DMS 273 (cell line): ENCODE measurements at regions not wholly inside any gene's neighbourhood (a gene's known extent, or its start where the extent isn't known, plus 50 kb on each side); places are given as distances from the start of the nearest gene placed in this dataset.

Source experiments
- DNase-seq: peaks from one replicate; lab custom pipeline; 2025; ENCODE audit not compliant: unreplicated experiment; lab: John Stamatoyannopoulos, UW

DNA sequence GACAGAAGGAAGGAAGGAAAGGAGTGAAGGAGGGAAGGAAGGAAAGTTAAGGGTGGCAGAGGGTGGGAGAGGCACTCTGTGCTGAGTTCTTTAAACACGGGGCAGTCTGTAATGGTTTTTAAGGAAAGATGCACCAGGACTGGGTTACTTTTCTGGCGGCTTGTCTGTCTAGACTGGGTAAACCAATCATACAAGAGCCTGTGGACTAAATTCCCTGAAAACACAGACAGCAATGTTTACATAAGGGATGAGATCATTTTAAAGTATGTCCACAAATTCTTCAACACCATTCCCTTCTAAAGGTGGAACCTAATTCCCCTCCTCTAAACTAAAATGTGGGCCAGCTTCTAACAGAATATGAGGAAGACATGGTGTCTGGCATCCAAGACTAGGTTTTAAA, 235.5 kb upstream of the IGF1R start:
- no peak for DNase-seq

DNA sequence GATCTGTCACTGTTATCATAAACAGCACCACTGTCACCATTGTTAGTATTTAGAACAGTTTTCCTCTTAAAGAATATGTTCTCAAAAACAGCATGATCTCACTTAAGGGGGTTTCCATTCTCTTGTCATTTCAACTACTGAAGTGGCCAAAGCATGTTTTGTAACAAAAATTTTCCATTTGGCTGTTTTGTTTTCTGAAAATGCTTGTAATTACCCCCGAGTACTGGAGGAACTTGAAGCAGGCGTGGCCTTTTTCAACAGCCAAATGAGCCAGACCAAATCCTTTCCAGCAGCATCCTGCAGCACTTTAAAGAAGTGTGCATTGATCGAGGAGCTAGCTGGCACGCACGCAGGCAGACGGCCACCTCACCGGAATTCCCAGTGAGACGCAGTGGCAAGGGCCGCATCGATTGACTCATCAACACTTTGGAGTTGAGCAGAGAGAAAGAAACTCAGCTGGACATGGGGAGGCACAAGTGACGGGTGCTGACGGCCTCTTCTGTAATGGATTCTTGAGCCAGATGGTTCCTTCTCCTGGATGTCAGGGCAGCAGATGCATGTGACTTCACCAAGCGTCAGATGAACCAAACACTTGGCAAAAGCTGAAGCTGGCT, 234.3 kb upstream of the IGF1R start:
- no peak for DNase-seq

DNA sequence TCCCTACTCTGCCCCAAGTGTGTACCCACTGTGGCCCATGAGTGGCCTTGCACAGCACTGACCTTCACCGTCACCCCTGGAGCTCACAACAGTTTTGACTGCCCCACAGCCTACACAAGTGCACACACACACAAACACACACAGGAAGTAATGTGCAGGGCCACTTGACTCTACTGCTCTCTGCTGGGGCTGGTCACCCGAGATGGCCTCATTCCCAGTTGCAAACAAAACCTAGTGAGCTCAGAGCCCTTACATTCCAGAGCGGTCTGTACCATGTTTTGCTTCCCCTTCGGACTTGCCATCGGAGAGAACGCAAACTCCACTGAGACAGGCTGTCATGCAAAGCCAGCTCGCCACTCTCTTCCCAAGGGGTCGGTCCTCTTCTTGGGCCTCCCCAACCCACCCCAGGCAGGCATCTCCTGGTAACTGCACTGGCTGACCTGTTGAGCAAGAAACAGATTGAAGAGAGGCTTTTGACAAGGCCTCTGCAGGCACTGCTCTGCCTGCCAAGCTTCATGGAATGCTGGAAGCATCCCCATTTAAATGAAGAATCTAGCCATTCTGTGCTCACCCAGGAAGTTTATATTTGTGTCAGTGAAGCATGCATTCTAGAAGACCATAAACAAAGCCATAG, 232.0 kb upstream of the IGF1R start:
- DNase-seq = no peak

DNA sequence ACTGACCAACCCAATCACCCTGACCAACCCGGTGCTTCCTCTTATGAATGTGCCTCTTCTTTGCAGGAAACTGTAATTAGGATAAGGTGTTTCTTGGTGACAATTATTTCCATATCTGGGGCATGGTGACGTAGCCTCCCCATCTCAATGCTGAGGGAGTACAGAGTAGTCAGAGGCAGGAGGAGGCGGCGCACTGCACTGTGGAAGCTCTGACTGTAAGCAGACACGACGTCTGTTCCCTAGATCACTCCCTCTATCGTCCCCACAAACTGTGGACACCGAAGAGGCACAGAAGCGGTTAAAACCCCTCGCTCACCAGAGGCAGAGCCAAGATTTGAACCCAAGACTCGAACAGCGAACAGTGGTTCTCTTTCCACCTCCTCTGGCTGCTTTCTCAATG, 231.0 kb upstream of the IGF1R start:
- no peak for DNase-seq

DNA sequence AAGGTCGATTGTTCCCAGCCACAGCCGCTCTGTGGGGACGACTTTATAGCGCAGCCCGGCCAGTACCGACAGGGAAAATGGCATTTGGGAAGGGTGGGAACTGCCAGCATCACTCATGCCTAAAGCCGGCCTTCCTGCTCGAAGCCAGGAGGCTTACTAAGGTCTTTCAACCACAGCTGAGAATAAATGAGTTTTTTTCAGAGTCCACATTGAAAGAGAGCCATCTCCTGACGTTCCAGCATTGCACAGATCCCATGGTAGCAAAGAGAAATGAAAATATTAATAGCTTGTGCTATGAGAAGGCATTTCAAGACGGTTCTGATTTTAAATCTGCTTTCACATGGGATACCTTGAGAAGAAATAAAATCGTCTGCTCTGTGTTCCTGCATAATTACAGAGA, 230.2 kb upstream of the IGF1R start:
- no peak for DNase-seq

DNA sequence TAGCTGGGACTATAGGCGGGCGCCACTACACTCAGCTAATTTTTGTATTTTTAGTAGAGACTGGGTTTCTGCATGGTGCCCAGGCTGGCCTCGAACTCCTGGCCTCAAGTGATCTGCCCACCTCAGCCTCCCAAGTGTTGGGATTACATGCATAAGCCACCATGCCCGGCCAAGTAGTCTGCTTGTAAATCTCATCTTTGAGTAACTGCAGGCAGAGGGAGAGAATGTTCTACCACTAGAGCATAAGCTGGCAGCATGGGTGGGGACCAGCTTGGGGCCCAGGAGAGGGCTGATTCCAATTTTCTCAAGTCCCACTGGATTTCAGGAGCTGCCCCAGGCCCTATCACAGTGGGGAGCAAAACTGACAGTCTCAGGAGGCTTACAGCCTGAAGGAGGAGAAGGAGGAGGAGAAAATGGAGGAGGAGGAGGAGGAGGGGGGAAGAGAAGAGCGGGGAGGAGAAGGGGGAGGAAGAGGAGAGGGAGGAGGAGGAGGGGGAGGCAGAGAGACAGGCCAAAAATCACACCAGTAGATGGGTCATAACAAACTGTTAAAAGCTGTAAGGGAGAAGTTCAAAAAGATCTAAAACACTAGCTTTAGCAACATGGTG, 229.1 kb upstream of the IGF1R start:
- DNase-seq = no peak

DNA sequence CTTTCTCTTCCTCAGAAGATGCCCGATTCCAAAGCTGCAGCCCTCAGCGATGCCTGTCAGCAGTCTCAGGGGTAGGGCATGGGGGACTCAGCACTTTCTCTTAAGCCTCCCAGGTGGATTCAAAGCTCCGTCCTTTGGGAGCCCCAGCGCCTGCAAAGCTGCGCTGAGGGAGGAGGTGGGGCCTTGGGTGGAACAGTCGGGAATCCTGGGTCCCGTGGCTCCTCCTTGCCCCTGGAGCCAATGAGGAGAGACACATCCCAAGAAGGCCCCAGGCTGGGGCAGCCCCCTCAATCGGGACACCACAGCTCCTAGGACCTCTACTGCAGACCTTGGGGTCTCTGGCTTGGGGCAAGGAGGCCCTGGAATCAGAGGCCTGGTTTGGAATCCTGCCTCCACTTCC, 227.5 kb upstream of the IGF1R start:
- DNase-seq = no peak

DNA sequence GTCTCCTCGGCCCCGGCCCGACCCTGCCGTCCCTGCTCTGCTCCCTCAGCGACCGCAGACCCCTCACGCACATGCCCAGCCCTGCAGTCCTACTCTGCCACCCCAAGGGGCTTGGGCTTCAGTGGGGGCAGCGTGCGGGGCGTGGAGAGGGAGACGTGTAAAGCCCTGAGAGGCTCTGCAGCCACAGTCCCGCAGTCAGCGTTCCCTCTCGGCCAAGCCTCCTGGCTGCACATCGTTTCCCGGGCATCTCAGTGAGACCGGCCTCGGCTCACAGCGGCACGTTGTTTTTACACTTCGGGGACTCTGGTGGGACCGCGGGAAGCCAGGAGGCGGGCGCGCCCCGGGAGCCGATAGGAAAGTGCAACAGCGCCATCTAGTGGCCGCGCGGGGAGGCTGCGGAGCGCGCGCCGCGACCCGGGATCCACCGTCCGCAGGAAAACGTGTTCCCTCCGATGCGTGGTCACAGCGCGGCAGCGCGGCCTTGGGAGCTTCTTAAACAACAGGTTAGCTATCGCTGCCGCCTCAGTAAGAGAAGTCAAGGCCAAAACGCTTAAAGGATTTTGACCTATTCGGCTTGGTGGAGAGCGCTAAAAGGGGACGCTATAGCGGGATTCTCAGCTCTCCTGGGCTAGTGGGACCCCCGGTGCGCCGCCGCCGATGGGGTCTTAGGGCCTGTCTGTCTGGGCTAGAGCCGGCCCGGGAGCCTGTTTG, 226.8 kb upstream of the IGF1R start:
- peak; percentile 62 for DNase-seq

DNA sequence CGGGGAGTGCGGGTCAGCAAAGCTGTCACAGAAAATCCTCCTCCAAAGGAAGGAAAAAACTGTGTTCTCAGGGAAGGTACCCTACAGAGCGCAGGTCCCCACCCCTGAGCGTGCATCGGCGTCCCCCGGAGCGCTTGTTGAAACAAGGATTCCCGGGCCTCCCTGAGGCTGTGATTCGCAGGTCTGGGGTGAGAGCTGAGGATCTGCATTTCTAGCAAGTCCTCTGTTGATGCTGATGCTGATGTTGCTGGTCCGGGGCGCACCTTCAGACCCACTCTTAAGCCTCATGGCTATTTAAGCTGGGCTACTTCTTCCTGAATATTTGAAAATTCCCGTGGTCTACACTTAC, 226.2 kb upstream of the IGF1R start:
- no peak for DNase-seq

DNA sequence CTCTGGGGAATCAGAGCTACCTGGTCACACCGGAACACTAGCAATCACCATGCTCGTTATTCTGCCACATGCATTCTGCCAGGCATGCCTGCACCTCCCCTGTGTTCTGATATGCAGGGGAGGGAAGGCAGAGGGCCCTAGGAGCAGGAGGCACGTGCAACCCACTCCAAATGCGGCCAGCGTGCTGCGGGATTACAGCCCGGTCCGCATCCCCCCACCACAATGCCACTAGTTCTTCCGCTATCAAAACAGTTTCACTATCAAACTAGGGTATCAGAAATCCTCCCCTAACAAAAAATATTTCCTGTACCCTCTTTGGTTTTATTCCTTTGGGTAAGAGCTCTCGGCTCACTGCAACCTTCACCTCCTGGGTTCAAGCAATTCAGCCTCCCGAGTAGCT, 223.2 kb upstream of the IGF1R start:
- DNase-seq = no peak

DNA sequence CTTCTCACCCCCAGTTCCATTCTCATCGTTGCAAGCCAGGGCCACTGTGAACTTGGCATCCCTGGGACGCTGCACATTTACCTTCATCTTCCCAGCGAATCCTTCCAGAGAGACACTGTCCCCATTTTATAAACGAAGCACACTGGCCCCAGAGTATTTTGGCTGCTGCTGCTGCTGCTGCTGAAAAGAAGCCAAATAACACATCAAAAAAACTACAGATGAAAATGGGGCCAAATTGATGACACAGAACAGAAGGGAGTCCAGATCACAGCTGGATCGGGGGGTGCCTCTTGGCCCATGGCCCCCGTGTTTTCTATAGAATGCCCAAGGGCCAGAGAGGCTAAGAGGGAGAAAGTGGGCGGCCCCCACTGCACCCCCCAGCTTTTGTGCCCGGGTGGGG, 221.0 kb upstream of the IGF1R start:
- DNase-seq = no peak

DNA sequence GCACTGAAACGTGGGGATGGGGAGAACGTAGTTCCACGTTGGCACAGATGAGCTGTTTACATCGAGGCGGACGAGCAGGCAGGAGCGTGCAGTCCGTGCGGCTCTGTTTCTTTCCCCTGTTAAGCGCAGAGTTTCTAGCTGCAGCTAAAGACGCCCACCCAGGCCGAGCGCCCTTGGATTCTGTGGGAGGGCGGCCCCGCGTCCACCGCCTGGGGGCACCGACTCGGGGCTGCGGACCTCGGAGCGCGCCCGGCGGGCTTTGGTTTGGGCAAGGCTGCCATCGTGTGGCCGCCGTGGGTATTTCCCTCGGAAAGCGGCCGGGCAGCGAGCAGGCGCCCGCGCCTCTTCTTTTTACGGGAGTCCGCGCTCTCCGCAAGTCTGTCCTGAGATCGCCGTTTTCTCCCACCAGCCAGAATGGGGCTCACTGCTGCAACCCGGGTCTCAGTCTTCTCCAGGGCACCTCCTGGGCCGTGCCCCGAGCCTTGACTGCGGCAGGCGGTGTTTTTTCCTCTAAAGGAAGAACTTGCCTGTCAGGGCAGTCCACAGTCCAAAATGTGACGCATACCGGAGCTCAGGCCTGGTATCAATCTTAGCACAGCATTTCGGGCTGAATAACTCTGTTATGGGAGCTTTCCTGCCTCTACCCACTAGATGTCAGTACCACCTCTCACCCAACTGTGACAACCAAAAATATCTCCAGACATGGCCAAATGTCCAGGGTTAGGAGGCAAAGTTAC, 219.9 kb upstream of the IGF1R start:
- peak; percentile 60 for DNase-seq

DNA sequence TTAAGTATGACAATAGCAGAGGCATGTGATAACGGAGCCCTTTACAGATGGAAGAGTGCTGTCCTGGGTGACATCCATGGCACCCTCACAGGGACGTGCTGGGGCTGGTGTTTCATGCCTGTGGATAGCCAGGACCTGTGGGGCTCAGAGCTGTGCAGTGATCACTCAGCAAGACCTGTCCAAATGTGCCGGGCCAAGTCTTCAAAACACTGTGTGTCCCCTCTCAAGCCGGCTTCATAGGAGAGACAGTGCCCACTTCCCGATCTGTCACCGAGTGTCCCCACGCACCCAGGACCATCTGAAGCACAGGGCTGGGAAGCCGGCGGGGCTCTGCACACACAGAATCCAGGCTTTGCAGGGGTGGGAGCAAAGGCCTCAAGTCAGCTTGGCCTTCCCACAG, 217.2 kb upstream of the IGF1R start:
- no peak for DNase-seq

DNA sequence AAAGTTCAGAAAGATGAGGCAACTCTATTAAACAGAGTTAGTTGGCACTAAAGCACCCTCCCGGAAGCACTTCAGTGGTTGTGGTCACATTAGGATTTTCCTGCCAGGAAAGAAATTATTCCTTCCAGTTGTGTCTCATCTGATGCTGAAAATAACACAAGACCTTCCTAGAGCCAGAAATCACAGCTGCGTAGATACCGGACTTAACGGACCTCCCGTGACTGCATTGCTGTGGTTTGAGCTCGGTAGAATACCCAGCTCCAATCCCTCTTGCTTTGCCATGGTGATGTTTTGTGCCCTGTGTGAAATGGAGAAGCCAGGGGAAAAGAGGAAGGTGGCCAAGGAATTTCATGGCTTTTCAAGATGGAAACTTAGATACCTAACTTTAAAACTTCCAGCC, 215.0 kb upstream of the IGF1R start:
- DNase-seq = no peak

DNA sequence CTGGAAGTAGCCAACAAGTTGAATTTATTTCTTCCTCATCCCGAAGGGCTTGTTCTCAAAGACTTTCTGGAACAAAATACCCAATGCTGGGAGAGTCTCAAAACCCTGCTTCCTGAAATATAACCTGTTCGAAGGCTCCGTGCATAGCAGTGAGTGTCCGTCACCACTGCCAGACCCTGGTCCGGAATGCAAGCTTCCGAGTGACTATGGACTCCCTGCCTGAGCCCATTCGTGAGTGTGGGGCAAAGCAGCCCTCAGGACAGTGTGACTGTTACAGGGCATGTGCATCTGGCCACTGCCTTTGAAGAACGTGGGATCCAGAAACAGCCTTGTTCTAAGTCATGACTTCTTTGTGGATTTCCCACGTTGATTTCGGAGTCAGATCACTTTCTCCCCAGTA, 214.5 kb upstream of the IGF1R start:
- DNase-seq = no peak

DNA sequence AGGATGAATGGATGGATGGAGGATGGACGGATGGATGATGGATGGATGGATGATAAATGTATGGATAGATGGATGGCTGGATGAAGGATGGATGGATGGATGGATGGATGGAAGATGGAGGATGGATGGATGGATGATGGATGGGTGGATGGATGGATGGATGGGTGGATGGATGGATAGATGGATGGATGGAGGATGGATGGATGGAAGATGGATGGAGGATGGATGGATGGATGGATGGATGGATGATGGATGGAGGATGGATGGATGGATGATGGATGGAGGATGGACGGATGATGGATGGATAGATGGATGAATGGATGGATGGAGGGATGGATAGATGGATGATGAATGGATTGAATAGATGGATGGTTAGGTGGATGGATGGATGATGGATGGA, 210.6 kb upstream of the IGF1R start:
- no peak for DNase-seq

DNA sequence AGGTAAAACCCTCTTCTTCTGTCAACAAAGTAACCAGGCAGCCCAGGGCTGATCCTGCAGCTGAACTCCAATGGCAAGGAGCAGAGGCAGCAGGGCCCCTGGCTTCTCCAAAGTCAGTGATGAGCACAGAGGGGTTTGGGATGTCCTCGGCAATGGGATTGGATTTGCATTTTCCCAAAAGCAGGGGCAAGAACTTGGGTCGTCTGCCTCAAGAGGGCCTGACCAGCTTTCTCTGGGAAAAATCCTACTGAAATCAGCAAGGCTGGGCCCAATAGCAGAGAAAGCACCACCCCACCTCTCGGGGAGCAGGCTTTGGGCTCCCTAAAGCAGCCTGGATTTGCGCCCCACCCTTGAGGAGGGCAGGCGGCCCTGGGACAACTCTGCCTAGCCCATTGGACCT, 210.0 kb upstream of the IGF1R start:
- DNase-seq = no peak

DNA sequence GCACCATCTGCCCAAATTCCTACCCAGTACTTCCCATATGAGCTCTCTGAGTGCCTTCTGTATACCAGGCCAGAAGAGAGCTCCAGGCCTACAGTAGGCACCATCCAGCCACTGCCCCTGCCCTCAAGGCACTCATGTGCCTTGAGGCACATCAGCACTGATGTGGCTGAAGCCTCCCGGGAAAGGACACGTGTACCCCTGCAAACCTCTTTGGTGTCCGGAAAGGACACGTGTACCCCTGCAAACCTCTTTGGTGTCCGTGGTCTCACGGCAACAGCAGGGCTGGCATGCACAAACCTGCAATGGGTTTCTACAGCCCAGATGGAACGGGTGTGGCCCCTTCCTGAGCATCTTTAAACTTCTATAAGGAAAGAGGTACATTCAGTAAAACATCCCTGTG, 209.4 kb upstream of the IGF1R start:
- DNase-seq = no peak

DNA sequence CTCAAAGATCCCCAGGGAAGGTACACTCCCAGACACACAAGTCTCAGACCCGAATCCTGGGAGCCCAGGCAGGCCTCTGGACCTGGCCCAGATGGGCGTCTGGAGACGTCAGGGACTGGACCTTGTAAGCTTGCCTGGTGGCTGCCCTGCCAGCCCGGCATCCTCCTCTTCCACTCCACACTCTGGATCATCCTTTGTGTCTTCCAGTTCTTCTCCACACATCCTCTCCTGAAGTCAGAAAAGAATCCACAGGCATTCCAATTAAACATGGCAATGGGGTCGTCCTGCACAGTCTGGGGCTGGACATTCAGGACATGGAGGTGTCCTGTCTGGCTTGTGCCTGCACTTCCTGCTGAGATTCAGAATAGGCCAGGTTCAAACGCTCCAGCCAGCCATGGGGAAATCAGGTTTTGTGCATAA, 208.8 kb upstream of the IGF1R start:
- DNase-seq = no peak

DNA sequence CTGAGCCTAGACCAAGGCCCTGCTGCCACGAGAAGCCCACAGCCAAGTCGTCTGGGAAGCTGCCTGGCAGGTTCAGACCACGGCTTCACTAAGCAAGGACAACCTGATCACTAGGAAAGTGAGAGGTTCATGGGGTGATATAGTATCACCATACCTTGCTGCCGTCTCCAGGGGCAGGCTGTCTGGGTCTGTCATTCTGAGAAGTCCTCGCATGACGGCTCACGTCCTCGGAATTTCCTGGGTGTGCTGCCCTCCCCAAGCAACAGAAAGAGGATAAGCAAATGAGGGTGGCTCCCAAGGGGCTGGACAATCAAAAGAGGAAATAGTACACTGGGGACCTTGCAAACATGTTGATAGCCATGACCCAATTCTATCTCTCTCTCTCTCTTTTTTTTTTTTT, 207.4 kb upstream of the IGF1R start:
- no peak for DNase-seq

DNA sequence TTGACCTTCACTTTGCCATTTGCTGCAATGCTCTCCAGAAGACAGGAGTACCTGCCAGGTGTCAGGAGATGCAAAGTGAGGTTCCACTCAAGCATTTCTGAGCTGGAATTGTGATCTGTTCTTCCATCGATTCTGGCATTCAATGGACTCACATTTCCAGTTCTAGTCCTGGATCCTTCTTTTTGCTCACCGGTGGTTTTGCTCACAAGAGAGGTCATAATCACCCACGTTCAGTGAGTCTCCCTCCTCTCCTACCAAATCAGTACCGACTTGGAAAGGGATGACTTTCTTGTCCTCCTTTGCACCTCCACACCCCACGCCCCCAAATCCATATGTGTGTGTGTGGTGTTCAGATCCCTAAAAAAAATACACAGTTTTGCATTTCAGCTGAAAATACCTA, 206.7 kb upstream of the IGF1R start:
- no peak for DNase-seq

DNA sequence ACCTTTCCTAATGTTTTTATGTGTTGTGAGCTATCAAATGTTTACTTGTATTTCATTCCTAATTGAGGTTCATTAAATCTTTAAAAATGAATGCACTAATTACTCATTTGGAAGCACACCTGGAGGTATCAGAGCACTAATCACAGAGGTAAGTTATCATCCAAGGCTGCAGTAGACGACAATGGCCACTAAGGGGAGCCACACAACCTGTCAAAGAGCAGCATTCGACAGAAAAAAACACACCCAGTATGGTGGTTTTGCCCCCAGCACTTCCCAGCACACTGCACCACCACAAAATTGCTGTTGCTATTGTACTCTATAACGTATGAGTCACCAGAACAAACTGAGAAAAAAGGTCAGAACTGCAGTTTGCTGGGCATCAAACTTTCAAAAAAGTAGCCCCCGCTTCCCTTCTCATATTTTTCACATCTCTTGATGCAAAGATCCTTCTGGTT, 205.9 kb upstream of the IGF1R start:
- peak; percentile 67 for DNase-seq
